SJSA1 (cell line): ENCODE measurements at regions not wholly inside any gene's neighbourhood (a gene's known extent, or its start where the extent isn't known, plus 50 kb on each side); places are given as distances from the start of the nearest gene placed in this dataset.

ENCODE experiments used
- DNase-seq, 2 experiments: peaks; one replicate each; pipeline ENCODE4 v3.0.0-alpha.2; 2015 to 2020; ENCODE audit warnings: low spot score in 2 of 2, low read depth in 1 of 2
- H3K27ac ChIP-seq: fragments of 250-450 bp; sonication (Bioruptor Pico); 2 replicates; pipeline ENCODE4 v1.5.1; 2020; ENCODE audit warnings: mild to moderate bottlenecking, moderate library complexity
- H3K27me3 ChIP-seq: fragments of 250-450 bp; sonication (Bioruptor Pico); replicated peaks from 2 replicates; pipeline ENCODE4 v1.5.1; 2020; ENCODE audit warnings: mild to moderate bottlenecking, moderate library complexity
- H3K36me3 ChIP-seq: fragments of 250-450 bp; sonication (Bioruptor Pico); 2 replicates; pipeline ENCODE4 v1.5.1; 2020; ENCODE audit warnings: mild to moderate bottlenecking
- H3K4me1 ChIP-seq: fragments of 250-450 bp; sonication (Bioruptor Pico); replicated peaks from 2 replicates; pipeline ENCODE4 v1.6.1; 2021; ENCODE audit warnings: mild to moderate bottlenecking
- H3K4me3 ChIP-seq: fragments of 250-450 bp; sonication (Bioruptor Pico); 2 replicates; pipeline ENCODE4 v1.5.1; 2020; ENCODE audit warnings: mild to moderate bottlenecking
- H3K9me3 ChIP-seq: fragments of 250-450 bp; sonication (Bioruptor Pico); replicated peaks from 2 replicates; pipeline ENCODE4 v1.5.1; 2020; ENCODE audit warnings: mild to moderate bottlenecking

GRCh38 chr2:58545300-58546280, 304.5 kb upstream of the FANCL start:
- Histone ChIP-seq H3K4me3 (no peak overlapping the region), H3K9me3 (no peaks in the 10 kb centered on the region), H3K27me3 (no peaks in the 10 kb centered on the region), H3K4me1 (no peaks in the 10 kb centered on the region), H3K27ac (no peak overlapping the region), H3K36me3 (no peaks in the 10 kb centered on the region)
- DNase-seq: no peak

GRCh38 chr2:58543442-58543841, 302.3 kb upstream of the FANCL start:
- no peaks in the 10 kb centered on the region for H3K36me3 ChIP-seq
- no peak overlapping the region for H3K4me3 ChIP-seq
- H3K27ac ChIP-seq: no peak overlapping the region
- no peaks in the 10 kb centered on the region for H3K9me3 ChIP-seq
- H3K4me1 ChIP-seq: 0 out of 2 replicates have a peak, but pooled peaks cover 3% of the 10 kb centered on the region
- no peak for DNase-seq
- no peaks in the 10 kb centered on the region for H3K27me3 ChIP-seq

GRCh38 chr2:58541511-58541910, 300.4 kb upstream of the FANCL start:
- no peaks in the 10 kb centered on the region for H3K9me3 ChIP-seq
- 0 out of 2 replicates have a peak, but pooled peaks cover 3% of the 10 kb centered on the region for H3K4me1 ChIP-seq
- no peak overlapping the region for H3K4me3 ChIP-seq
- no peak overlapping the region for H3K27ac ChIP-seq
- no peak for DNase-seq
- no peaks in the 10 kb centered on the region for H3K36me3 ChIP-seq
- H3K27me3 ChIP-seq: no peaks in the 10 kb centered on the region

GRCh38 chr2:58540681-58541080, 299.6 kb upstream of the FANCL start:
- no peak for DNase-seq
- Histone ChIP-seq H3K27me3 (no peaks in the 10 kb centered on the region), H3K9me3 (no peaks in the 10 kb centered on the region), H3K27ac (no peak overlapping the region), H3K36me3 (no peaks in the 10 kb centered on the region), H3K4me3 (no peak overlapping the region), H3K4me1 (0 out of 2 replicates have a peak, but pooled peaks cover 3% of the 10 kb centered on the region)

GRCh38 chr2:58539973-58540372, 298.8 kb upstream of the FANCL start:
- H3K36me3 ChIP-seq: no peaks in the 10 kb centered on the region
- no peaks in the 10 kb centered on the region for H3K27me3 ChIP-seq
- no peak overlapping the region for H3K4me3 ChIP-seq
- no peaks in the 10 kb centered on the region for H3K9me3 ChIP-seq
- DNase-seq: no peak
- 0 out of 2 replicates have a peak, but pooled peaks cover 3% of the 10 kb centered on the region for H3K4me1 ChIP-seq
- no peak overlapping the region for H3K27ac ChIP-seq

- no peak for DNase-seq
These were observed 294.9 kb upstream of the FANCL start for GRCh38 chr2:58535990-58536389.

GRCh38 chr2:58535182-58535581, 294.1 kb upstream of the FANCL start:
- Histone ChIP-seq H3K36me3 (no peaks in the 10 kb centered on the region), H3K27ac (no peak overlapping the region), H3K9me3 (no peaks in the 10 kb centered on the region), H3K4me3 (no peak overlapping the region), H3K4me1 (peaks cover 8% of the 10 kb centered on the region), H3K27me3 (no peaks in the 10 kb centered on the region)
- no peak for DNase-seq

More at GRCh38 chr2:58535990-58536389, 294.9 kb upstream of the FANCL start:
- Histone ChIP-seq H3K27me3 (no peaks in the 10 kb centered on the region), H3K27ac (no peak overlapping the region), H3K4me1 (peaks cover 8% of the 10 kb centered on the region), H3K36me3 (no peaks in the 10 kb centered on the region), H3K9me3 (no peaks in the 10 kb centered on the region), H3K4me3 (no peak overlapping the region)

- Histone ChIP-seq H3K36me3 (no peaks in the 10 kb centered on the region), H3K4me1 (peaks cover 5% of the 10 kb centered on the region), H3K27ac (no peak overlapping the region), H3K4me3 (no peak overlapping the region), H3K27me3 (no peaks in the 10 kb centered on the region), H3K9me3 (no peaks in the 10 kb centered on the region)
- peak in 1 of 2 experiments; percentile 10 for DNase-seq
These were observed 292.3 kb upstream of the FANCL start for GRCh38 chr2:58533376-58533775.

GRCh38 chr2:58532641-58533040, 291.5 kb upstream of the FANCL start:
- H3K27ac ChIP-seq: no peak overlapping the region
- H3K27me3 ChIP-seq: no peaks in the 10 kb centered on the region
- H3K4me1 ChIP-seq: peaks cover 5% of the 10 kb centered on the region
- H3K9me3 ChIP-seq: no peaks in the 10 kb centered on the region
- no peak for DNase-seq
- no peaks in the 10 kb centered on the region for H3K36me3 ChIP-seq
- H3K4me3 ChIP-seq: no peak overlapping the region

DNA sequence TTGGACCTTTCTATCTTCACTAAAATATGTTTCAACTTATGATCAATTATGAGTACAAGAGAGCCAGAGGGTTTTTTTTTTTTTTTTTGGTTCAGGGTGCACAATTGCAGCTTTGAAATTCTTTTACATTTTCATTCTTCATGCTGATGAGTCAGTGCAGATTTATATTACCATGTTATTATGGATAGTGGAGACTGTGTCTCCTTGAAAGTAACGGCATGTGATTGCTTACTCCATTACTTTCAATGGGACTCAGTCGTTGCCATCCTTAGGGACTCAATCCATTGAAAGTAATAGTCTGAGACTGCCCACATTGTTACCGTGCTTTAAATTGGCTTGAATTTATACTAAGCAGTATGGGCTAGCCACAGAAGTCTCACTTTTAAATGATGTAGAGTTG, 286.5 kb upstream of the FANCL start:
- Histone ChIP-seq H3K9me3 (no peaks in the 10 kb centered on the region), H3K27ac (no peak overlapping the region), H3K27me3 (no peaks in the 10 kb centered on the region), H3K4me3 (no peak overlapping the region), H3K36me3 (no peaks in the 10 kb centered on the region), H3K4me1 (peaks cover 13% of the 10 kb centered on the region)
- DNase-seq: no peak

DNA sequence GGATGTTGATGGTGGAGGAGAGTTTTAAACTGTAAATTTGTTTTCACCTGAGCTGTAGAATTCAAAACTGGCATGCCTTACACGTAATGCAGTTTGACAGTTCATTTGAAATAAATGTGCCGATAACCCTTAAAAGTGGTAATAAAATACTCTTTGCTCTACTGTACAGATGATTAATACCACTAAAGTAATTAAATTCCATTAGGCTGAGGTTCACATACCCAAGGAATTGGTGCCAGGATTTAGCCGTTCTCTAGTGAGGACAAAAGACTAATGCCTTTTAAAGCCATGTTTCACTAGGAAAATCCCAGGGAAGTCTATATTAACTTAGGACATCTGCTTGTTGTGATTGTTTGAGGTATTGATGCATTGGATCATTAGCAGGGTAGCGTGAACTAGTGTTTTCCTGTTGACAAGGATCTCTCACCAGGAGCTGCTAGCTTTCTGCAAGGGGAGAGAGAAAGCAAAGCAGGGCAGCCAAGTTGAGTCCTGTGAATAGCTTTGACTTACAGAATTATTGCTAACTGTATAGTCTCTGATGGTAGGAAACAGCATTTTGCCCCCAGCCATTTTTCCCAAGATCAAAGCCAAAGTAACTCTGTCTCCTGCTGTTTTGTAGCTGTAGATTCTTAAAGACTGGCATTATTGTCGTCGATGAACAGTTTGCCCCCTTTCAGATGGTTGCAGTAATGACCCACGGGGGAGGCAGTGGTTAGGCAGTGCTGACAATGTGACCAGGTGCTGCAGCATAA, 280.9 kb upstream of the FANCL start:
- Histone ChIP-seq H3K27ac (no peak overlapping the region), H3K9me3 (no peaks in the 10 kb centered on the region), H3K4me3 (no peak overlapping the region), H3K36me3 (no peaks in the 10 kb centered on the region), H3K4me1 (peaks cover 24% of the 10 kb centered on the region), H3K27me3 (no peaks in the 10 kb centered on the region)
- no peak for DNase-seq

GRCh38 chr2:58520903-58521302, 279.8 kb upstream of the FANCL start:
- H3K4me1 ChIP-seq: peaks cover 24% of the 10 kb centered on the region
- H3K27ac ChIP-seq: no peak overlapping the region
- no peaks in the 10 kb centered on the region for H3K9me3 ChIP-seq
- no peak overlapping the region for H3K4me3 ChIP-seq
- no peak for DNase-seq
- H3K36me3 ChIP-seq: no peaks in the 10 kb centered on the region
- H3K27me3 ChIP-seq: no peaks in the 10 kb centered on the region

- Histone ChIP-seq H3K27ac (no peak overlapping the region), H3K36me3 (no peaks in the 10 kb centered on the region), H3K9me3 (no peaks in the 10 kb centered on the region), H3K4me3 (no peak overlapping the region), H3K4me1 (peaks cover 14% of the 10 kb centered on the region), H3K27me3 (no peaks in the 10 kb centered on the region)
- no peak for DNase-seq
These were observed 276.8 kb upstream of the FANCL start for GRCh38 chr2:58517881-58518280.

GRCh38 chr2:58516695-58517094, 275.6 kb upstream of the FANCL start:
- H3K27ac ChIP-seq: no peak overlapping the region
- H3K36me3 ChIP-seq: no peaks in the 10 kb centered on the region
- H3K4me3 ChIP-seq: no peak overlapping the region
- no peaks in the 10 kb centered on the region for H3K9me3 ChIP-seq
- H3K4me1 ChIP-seq: peaks cover 2% of the 10 kb centered on the region
- H3K27me3 ChIP-seq: no peaks in the 10 kb centered on the region
- no peak for DNase-seq
